GM12874 (cell line): ENCODE measurements at regions not wholly inside any gene's neighbourhood (a gene's known extent, or its start where the extent isn't known, plus 50 kb on each side); places are given as distances from the start of the nearest gene placed in this dataset.

Source experiments
- CTCF ChIP-seq: IDR thresholded peaks from 2 replicates; pipeline ENCODE4 v1.5.1; 2011; ENCODE audit warnings: low read depth, mild to moderate bottlenecking, control low read depth, low read length, moderate library complexity; ENCODE audit not compliant: insufficient read depth

- TF ChIP-seq CTCF, result no peak
These were observed 71.1 kb downstream of the OSR1 start for GRCh38 chr2:19287324-19287723.

GRCh38 chr2:19282305-19282704, 76.1 kb downstream of the OSR1 start:
- no peak for TF ChIP-seq CTCF

GRCh38 chr2:19274439-19274838, 84.0 kb downstream of the OSR1 start:
- TF ChIP-seq CTCF, result no peak

DNA sequence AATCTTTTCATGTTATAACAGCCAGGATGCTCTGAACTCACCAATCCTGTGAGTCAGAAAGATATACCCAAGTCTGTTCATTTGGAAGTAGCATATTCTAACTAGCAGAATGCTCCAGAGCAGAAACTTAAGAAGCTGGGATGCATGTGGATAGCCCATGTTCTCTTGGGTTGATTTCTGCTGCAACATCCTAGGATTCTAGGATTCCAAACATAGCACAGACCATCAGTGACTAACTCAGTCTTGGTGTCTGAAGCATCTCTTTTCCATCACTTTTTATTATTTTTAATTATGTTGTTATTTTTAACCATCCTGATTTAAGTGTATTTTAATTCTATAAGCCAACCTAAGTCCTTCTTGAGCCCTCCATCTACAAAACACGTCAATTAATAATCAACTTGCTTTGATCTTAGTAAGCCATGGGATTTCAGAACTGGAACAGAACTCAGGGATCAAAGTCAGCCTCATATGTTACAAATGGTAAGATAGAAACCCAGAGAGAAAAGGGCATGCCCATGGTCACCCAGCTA, 85.4 kb downstream of the OSR1 start:
- TF ChIP-seq CTCF, result no peak

DNA sequence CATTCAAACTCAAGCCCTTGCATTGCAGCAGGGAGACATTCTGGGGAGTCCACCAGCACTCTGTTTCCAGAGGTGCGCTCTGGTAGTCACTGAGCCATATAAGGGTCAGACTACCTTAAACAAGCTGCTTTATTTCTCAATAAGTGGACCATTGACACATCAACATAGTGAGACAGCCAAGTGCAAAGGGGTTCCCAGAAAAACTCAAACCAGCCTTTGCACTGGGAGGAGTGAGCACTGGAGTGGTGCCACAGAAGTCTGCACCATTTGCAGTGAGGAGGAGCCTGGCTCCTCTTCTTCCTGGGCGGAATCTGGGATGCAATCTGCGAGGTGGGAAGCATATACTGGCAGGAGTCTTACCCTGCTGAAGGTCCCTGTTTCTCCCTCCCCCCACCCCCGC, 86.4 kb downstream of the OSR1 start:
- no peak for TF ChIP-seq CTCF

GRCh38 chr2:19264852-19265251, 93.6 kb downstream of the OSR1 start:
- TF ChIP-seq CTCF, result no peak

GRCh38 chr2:19262150-19262549, 96.3 kb downstream of the OSR1 start:
- no peak for TF ChIP-seq CTCF
